GM12892 (cell line): ENCODE measurements at regions not wholly inside any gene's neighbourhood (a gene's known extent, or its start where the extent isn't known, plus 50 kb on each side); places are given as distances from the start of the nearest gene placed in this dataset.

Source experiments
- POLR2A ChIP-seq: IDR thresholded peaks from 2 replicates; pipeline ENCODE4 v1.6.1; 2011; ENCODE audit warnings: low read depth, low read length, control low read depth
- POLR2AphosphoS5 ChIP-seq: IDR thresholded peaks from 2 replicates; pipeline ENCODE4 v1.6.1; 2011; ENCODE audit warnings: low read depth, low read length, control low read depth
- TAF1 ChIP-seq: IDR thresholded peaks from 2 replicates; pipeline ENCODE4 v1.6.1; 2011; ENCODE audit warnings: low read depth, mild to moderate bottlenecking, control low read depth, low read length, borderline replicate concordance

DNA sequence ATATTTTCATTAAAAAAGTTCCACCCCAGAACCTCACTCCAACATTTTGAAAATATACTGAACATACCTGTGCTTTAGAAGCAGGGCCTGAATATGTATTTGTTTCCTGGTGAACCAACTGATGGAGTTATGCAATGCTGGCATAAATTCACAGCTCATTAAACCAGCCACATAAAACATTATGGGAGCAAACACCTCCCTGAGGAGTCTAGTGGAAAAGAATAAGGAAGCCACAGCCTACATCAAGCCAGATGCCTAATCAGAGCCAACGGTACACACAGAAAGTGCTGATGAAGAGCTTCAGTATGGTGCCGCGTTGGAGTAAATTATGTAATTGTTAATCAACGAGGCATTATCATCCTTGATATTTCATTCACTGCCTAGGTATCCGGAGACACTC lies 199.5 kb downstream of the AJAP1 start:
- TF ChIP-seq POLR2AphosphoS5 = no peak
- no peak for TF ChIP-seq POLR2A
- no peak for TF ChIP-seq TAF1
